ENCODE measurements at regions not wholly inside any gene's neighbourhood (a gene's known extent, or its start where the extent isn't known, plus 50 kb on each side); places are given as distances from the start of the nearest gene placed in this dataset.

- TF ChIP-seq MAX (IDR thresholded peaks at IDR 0.05) (no peak), RXRA (IDR thresholded peaks at IDR 0.05; ENCODE audit: insufficient read depth, low read depth, low read length) (no peak), CTCF (IDR thresholded peaks at IDR 0.05; ENCODE audit: control extremely low read depth in 1 of 3, insufficient read depth in 1 of 3, low read depth in 1 of 3, low read length in 3 of 3) (no peak), EZH2 (IDR thresholded peaks at IDR 0.05; ENCODE audit: low read depth, low read length, severe bottlenecking) (no peak), PHF8 (conservative IDR thresholded peaks at IDR 0.05; ENCODE audit: low read depth, low read length) (no peak), SIN3A (conservative IDR thresholded peaks at IDR 0.05 in 1 of 2, IDR thresholded peaks at IDR 0.05 in 1 of 2; ENCODE audit: low read depth in 1 of 2, low read length in 2 of 2) (no peak)
Measured at GRCh38 chr11:92393218-92393617, 168.6 kb downstream of the FAT3 start (continued).
